ENCODE measurements at regions not wholly inside any gene's neighbourhood (a gene's known extent, or its start where the extent isn't known, plus 50 kb on each side); places are given as distances from the start of the nearest gene placed in this dataset.

- TF ChIP-seq CTCF (IDR thresholded peaks at IDR 0.05; ENCODE audit: borderline replicate concordance, extremely low read depth, low read length, poor library complexity, severe bottlenecking) (no peak), EZH2 (IDR thresholded peaks at IDR 0.05; ENCODE audit: borderline replicate concordance, low read depth, low read length, severe bottlenecking) (no peak)
These were observed 279.7 kb downstream of the XXYLT1 start for GRCh38 chr3:194991338-194991654.
